Astrocyte of the spinal cord (primary cell): ENCODE measurements at regions not wholly inside any gene's neighbourhood (a gene's known extent, or its start where the extent isn't known, plus 50 kb on each side); places are given as distances from the start of the nearest gene placed in this dataset.
A peak's percentile ranks its signal among the peaks of the same experiment; 100 is the strongest.

Experiments
- DNase-seq: peaks from one replicate; pipeline ENCODE4 v3.0.0; 2011; ENCODE audit warnings: low read depth, low spot score
- H3K4me3 ChIP-seq: 2 replicates; pipeline ENCODE4 v1.5.1; 2011; ENCODE audit warnings: low read depth, mild to moderate bottlenecking, low read length, moderate library complexity
- in situ Hi-C: cut with HindIII; loops from 2 replicates; pipeline ENCODE4 v1.10.0; 2017; ENCODE audit warnings: low sequenced_read_pairs
- TF ChIP-seq, protein P1 (sequence below): IDR thresholded peaks from 2 replicates; pipeline ENCODE4 v1.5.1; 2012; ENCODE audit warnings: low read depth, mild to moderate bottlenecking, low read length, inconsistent platforms

- TF ChIP-seq, protein P1, sequence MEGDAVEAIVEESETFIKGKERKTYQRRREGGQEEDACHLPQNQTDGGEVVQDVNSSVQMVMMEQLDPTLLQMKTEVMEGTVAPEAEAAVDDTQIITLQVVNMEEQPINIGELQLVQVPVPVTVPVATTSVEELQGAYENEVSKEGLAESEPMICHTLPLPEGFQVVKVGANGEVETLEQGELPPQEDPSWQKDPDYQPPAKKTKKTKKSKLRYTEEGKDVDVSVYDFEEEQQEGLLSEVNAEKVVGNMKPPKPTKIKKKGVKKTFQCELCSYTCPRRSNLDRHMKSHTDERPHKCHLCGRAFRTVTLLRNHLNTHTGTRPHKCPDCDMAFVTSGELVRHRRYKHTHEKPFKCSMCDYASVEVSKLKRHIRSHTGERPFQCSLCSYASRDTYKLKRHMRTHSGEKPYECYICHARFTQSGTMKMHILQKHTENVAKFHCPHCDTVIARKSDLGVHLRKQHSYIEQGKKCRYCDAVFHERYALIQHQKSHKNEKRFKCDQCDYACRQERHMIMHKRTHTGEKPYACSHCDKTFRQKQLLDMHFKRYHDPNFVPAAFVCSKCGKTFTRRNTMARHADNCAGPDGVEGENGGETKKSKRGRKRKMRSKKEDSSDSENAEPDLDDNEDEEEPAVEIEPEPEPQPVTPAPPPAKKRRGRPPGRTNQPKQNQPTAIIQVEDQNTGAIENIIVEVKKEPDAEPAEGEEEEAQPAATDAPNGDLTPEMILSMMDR, result no peak
- DNase-seq, result no peak
- in situ Hi-C loops, result no loop called here
- H3K4me3 ChIP-seq, result no peak overlapping the region
Observed at GRCh38 chr15:95119041-95119610, 887.8 kb downstream of the MCTP2 start.

DNA sequence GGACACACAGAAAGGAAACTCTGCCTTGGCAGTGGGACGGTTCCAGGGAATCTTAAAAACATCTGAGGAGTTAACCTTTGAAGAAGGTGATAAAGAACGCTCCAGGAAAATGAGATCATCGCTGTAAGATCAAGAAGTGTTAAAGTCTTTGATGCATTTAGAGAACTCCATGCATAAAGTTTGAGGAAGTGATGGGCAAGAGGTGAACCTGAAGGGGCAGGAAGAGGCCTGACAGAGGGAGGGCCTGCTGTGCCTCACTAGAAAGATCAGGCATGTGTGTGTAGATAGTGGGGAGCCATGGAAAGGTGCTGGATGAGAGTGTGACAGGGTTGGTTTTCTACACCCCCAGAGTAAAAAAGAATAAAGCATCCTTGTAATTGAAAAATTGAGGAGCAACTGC is 889.2 kb downstream of the MCTP2 start:
- DNase-seq, result no peak
- in situ Hi-C loops, result no loop called here
- TF ChIP-seq, protein P1, result no peak
- no peak overlapping the region for H3K4me3 ChIP-seq

DNA sequence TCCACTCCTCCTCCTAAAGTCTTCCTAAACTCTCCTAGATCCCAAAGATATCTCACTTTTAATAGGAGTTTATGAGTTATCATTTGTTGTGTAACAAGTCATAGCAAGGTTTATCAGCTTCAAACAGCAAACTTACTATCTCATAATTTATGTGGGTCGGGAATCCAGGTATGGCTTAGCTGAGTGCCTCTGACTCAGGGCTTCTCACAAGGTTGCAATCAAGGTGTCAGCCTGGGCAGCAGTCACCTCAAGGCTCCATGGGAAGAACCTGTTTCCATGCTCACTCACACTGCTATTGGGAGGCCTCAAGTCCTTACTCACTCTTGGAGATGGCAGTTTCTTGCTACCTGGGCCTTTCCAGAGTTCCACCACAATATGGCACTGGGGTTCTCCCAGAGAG is 889.8 kb downstream of the MCTP2 start:
- TF ChIP-seq, protein P1, result no peak
- DNase-seq, result no peak
- in situ Hi-C loops, result no loop called here
- H3K4me3 ChIP-seq, result no peak overlapping the region

DNA sequence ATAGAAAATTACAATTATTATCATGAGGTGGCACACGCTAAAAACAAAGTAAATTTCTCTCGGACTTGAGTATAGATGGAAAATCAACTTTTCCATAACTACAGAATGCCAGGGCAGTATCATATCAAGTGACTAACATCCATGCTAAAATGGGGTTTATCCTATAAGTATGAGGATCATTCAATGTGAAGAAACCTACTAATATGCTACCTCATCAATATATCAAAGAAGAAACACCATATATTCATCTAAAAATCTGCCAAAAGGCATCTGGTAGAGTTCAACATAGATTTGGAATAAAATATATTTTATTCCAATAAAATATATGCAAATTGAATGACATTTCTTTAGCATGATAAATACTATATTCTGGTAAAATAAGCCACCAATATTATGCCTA is 894.4 kb downstream of the MCTP2 start:
- H3K4me3 ChIP-seq, result no peak overlapping the region
- no peak for DNase-seq
- in situ Hi-C loops, result no loop called here
- TF ChIP-seq, protein P1, result no peak

DNA sequence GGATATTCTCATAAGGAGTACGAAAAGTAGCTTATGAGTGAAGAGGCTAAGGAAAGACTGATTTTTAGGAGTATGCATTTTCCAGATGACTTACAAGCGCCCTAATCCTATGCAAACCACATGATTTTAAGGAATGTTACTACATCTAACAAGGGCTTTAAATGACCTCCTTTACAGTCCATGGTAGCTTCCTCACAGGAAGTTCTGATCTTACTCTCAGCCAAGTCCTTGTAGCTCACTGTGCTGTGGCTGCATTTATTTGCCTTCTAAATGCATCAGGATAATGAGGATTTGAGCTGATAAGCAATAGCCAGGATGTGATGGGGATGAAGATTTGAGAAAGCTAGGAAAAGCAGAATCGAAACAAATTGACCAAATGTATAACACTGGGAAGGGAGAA is 896.0 kb downstream of the MCTP2 start:
- no peak overlapping the region for H3K4me3 ChIP-seq
- TF ChIP-seq, protein P1, result no peak
- no peak for DNase-seq
- in situ Hi-C loops, result no loop called here

- TF ChIP-seq, protein P1, result no peak
- in situ Hi-C loops, result no loop called here
- no peak overlapping the region for H3K4me3 ChIP-seq
- DNase-seq, result peak; percentile 27
Observed at GRCh38 chr15:95129574-95129973, 898.2 kb downstream of the MCTP2 start.

DNA sequence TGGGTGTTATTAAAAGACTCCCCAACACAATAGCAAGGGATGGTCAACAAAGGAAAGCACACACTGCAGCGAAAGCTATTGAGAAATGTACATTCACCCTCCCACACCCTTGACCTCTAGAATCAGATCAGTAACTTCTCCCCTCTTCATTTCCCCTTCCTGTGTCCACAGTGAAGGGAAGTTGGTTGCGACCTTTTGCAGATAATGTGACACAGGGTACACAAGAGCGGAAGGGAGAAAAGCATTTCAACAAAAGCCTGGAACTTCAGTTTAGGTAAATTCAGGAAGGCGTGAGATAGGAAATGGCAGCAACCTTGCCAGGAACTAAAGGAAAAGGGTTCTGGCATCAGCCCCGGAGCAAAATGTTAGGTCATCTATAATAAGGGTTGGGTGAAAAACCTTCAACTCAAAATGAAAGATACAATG is 899.8 kb downstream of the MCTP2 start:
- in situ Hi-C loops, result no loop called here
- no peak for DNase-seq
- TF ChIP-seq, protein P1, result no peak
- H3K4me3 ChIP-seq, result no peak overlapping the region
